GM18907 (cell line): ENCODE measurements at regions not wholly inside any gene's neighbourhood (a gene's known extent, or its start where the extent isn't known, plus 50 kb on each side); places are given as distances from the start of the nearest gene placed in this dataset.

Source experiments
- ATAC-seq: cut with Tn5 transposase; IDR thresholded peaks from one replicate; pipeline ENCODE4 v1.9.1; 2021; ENCODE audit warnings: mild to moderate bottlenecking, moderate library complexity; ENCODE audit not compliant: unreplicated experiment

DNA sequence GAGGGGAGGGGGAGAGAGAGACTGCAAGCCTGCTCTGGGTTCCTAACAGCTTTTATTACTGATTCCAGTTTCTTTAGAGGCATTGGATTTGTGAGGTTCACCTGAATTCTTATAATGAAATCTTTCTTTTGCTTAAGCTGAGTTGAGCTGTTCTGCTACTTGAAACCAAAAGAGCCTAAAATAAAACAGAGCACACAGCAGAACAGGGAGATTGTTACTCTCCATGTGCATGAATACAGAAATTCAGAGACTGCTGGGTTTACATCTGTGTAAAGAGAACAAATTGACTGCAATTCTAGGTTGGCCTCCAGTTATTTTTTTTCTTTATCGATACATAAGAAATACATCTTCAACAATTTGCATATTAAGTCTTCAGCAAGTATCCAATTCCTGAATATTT lies 168.8 kb upstream of the NRIP1 start:
- no peak for ATAC-seq

- ATAC-seq, result no peak
Observed at GRCh38 chr21:15236111-15236510, 171.3 kb upstream of the NRIP1 start.

DNA sequence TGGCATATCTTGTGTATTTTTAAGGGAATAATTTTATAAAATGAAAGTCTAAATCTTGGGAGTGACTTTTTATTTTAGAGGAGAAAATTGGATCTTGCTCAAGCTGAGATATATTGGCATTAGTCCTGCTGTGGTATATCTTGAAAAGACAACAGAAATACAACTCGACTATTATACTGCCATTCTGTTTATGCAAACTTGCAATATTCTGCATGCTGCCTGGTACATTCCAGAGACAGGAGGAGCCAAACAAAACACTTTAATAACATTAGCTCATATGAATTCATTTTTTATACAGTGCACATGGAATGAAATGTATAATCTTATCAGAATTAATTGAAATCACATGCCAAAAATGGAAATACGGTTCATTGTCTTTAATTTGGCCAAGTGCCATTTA lies 176.0 kb upstream of the NRIP1 start:
- no peak for ATAC-seq

- no peak for ATAC-seq
Observed at GRCh38 chr21:15241997-15242736, 177.4 kb upstream of the NRIP1 start.

- no peak for ATAC-seq
Observed at GRCh38 chr21:15242906-15243305, 178.1 kb upstream of the NRIP1 start.

DNA sequence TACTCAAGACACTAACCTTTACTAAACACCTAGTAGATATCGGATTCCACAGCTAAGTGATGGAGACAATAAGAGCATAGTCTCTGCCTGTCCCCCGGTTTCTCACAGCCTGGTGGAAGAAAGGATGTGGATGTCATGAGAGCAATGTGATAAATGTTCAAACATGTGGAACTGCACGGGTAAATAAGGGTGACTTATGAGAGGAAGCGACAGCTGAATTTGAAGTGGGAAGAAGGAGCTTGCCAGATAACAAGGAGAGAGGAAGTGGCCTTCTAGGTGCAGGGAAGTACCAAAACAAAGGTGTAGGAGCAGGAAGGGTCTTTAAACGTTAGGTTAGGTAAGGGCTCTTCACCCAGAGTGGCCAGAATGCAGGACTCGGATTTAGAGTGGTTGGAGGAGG lies 178.6 kb upstream of the NRIP1 start:
- ATAC-seq, result no peak

GRCh38 chr21:15247613-15248012 lies 182.8 kb upstream of the NRIP1 start:
- no peak for ATAC-seq

GRCh38 chr21:15249285-15249993 lies 184.6 kb upstream of the NRIP1 start:
- ATAC-seq, result no peak

DNA sequence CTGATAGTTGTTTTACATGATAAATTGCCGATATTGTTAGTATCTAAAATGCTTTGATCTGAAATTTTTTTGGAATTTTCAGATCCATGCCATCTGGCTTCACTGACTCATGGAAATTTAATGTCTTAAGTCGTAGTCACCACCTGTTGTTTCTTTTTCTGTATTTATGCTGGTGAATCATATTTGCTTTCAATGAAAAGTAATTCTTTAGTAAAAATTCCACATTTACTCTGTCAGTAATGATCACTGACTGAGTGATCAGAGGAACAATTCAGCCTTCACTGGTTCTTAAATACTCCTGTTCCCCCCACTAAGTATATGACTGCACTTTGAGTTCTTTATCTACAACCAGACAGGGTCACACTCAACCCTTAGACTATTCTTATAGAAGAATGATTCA lies 185.6 kb upstream of the NRIP1 start:
- ATAC-seq, result no peak

DNA sequence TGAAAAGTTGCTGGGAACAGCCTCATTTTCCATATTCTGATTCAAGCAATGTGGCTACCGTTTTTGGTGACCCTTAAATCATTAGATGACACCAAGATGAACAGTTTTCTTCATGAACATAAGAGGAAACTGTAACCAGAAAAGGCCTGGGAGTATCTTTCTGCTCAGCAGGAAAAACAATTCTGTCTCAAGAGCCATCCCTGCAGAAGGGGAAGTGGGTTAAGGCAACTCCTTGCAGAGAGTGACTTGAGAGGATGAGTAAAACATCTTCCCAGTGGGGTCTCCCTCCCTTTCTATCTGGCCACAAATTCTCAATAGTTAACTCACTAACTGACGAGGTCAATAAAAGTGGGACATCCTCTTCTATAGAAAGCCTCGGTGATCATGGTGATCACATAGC lies 187.6 kb upstream of the NRIP1 start:
- ATAC-seq, result no peak

DNA sequence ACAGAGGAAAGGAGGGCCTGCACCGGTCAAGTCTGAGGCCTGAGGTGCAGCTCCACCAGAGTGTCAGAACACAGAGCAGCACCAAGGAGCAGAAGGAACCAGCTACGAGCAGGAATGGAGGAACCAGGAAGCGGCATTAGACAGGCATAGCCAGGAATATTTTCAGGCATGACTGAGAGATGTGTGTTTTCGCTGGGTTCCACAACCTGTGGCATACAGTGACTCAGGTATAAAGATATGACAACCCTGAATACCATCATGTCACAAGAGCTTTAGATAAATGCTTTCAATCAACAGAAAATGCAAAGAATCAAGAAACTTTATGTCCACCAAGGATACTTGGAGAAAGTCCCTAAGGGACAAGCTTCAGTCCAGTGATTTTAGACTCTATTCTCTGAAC lies 189.3 kb upstream of the NRIP1 start:
- no peak for ATAC-seq

GRCh38 chr21:15255261-15255660 lies 190.5 kb upstream of the NRIP1 start:
- ATAC-seq, result no peak

GRCh38 chr21:15255763-15256162 lies 191.0 kb upstream of the NRIP1 start:
- ATAC-seq, result no peak

DNA sequence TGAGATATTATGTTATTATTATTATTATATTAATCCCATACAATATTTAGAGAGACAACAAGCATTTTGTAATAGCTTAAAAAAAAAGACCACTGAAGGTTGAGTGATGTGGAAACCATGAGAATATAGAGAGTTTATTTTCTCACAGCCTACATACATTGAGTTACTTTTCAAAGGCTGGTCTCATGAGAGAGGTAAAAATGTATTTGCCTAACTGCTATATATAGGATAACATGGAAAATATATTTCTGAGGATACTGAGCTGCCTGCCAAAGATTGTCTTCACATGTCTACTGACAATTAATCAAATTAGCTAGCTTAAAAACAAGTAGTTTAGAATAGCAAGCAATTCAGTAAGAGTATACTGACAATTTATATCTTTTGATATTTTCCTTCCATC lies 192.2 kb upstream of the NRIP1 start:
- no peak for ATAC-seq

DNA sequence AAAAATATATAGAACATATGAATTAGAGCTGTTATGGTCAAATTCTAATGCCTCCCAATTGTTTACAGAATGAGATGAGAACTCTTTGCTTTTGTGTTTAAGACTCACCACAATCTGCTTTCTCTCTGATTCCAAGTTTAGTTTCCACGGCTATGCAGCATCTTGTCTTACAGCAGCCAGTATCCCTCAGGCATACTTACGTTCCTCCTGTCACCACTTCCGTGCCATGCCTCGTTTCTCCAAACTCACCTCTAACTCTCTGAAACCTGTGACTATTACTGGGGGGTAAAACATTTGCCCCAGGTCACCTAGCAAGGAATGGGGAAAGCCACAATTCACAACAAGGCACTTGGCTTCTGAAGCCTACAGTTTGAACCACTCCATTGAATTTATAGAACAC lies 192.8 kb upstream of the NRIP1 start:
- ATAC-seq, result no peak

- ATAC-seq, result no peak
Observed at GRCh38 chr21:15259824-15260223, 195.0 kb upstream of the NRIP1 start.

- ATAC-seq, result no peak
Observed at GRCh38 chr21:15260604-15261003, 195.8 kb upstream of the NRIP1 start.

DNA sequence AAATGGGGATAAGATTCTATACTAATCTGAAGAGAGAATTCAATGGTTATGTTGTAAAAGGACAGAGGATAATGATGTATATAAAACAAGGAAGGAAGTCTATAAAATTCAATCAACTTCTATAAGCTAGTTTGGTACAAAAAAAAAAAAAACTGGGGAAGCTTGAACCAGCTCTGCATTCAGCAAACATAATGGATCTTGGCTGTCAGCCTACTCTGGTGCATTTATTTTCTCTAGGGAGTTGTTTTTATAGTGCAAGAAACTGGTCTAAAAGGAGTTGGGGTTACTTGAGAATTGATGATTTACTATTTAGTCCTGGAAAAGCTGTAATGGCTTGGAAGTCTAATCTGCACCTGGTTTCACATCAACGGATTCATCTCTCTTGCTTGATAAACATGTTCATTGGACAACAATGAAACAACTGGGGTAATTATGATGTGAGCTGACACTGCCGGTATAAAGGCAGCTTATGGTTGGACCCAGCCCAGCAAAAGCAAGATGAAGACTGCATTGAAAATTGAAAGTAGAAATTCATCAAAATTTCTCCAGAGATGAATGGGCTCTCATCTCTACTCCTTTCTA lies 199.4 kb upstream of the NRIP1 start:
- no peak for ATAC-seq

DNA sequence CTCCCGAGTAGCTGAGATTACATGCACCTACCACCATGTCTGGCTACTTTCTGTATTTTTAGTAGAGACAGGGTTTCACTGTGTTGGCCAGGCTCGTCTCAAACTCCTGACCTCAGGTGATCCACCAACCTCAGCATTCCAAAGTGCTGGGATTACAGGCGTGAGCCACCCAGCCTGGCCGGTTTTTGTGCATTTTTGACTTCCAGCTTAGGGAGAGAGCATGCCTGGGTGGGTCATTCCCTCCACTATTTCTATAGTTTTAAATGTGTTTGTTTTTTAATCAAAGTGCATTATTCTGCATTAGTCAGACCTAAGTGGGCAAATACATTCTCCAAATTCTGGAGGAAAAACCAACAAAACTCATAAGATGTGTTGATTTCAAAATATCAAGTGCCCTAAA lies 207.4 kb upstream of the NRIP1 start:
- ATAC-seq, result no peak

DNA sequence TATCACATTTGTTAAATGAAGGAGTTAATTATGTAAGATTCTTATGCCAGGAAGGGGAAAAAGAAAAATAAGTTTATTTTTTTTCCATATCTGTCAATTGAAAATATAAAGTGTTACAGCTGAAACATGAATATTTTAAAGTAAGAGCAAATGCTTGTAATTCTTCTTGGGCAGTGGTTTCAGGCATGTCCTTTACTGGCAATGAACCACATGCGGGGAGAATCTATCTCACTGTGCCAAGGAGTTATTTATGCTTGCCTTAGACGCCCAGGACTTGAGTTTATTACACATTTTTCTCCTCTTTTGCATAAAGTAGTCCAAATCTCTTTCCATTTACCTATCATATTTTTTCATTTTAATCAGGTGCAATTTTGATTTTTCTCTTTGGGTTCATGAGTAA lies 207.8 kb upstream of the NRIP1 start:
- ATAC-seq, result no peak

DNA sequence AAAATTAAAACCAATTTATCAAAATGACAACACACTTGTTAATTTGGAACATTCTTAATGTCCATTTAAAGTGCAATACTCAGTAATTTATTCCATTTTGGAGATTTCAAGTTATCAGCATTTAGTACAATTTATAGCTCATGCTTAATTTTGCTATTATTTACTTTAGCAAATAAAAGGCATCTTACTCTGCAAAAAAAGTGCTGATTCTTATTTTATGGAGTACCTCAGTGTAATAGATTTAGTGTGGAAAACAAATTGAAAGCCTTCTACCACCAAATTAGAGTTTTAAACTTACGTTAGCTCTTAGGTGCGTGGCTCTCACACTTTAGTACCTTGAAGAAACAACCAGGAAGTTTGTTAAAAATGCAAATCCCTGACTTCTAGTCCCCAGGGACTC lies 208.4 kb upstream of the NRIP1 start:
- no peak for ATAC-seq

DNA sequence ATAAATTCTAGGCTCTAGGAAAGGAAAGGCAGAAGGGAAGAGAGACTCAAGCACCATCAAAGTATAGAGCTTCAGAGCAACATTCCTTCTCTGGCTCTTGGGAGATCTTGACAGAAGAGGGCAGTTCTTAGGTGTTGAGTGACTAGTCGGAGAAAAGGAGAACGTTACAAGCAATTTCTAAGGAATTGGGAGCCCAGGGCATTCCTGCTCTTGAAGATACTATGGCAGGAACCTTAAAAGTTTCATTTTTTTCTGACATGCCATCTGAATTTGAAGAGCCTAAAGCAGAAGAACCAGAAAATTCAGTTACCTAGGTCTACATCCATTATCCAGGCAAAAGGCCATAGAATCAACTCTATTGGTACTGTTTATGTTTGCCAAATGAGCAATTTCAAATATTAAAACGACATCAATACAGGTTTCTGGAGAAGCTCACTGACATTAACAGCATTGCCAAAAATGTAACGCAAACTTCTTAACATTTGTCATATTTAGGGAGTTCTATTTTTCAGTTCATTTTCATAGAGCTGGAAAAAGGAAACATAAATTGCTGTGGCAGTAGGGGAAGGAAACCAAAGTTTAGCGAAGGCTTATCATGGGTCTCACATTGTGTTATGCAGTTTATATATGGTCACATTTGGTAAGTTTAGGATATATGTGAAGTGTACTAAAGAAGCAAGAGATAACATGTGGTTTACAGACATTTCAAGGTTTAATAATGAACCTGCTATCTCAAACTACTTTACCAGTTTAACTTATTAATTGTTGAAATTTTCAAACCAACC lies 210.1 kb upstream of the NRIP1 start:
- no peak for ATAC-seq
